ENCODE measurements at regions not wholly inside any gene's neighbourhood (a gene's known extent, or its start where the extent isn't known, plus 50 kb on each side); places are given as distances from the start of the nearest gene placed in this dataset.

GRCh38 chr12:84336231-84336630 is 576.4 kb downstream of the SLC6A15 start:
- H3K36me3 ChIP-seq (ENCODE audit: insufficient read depth, low read length): no peaks in the 10 kb centered on the region
- Mint-ChIP-seq H3K27ac (no peak overlapping the region), H3K4me3 (no peak overlapping the region), H3K27me3 (no peaks in the 10 kb centered on the region), H3K9me3 (peaks cover 2 to 25% (median 11%) of the 10 kb centered on the region in 5 donors), H3K36me3 (no peaks in the 10 kb centered on the region), H3K4me1 (no peaks in the 10 kb centered on the region)
- POLR2A ChIA-PET: no interaction called here
- no peak overlapping the region for H3K4me3 ChIP-seq (ENCODE audit: low read length)
- CTCF ChIA-PET: no interaction called here
- no peak for DNase-seq
- no peaks in the 10 kb centered on the region for H3K4me1 ChIP-seq (ENCODE audit: insufficient read depth, low read length)
- H3K9me3 ChIP-seq (ENCODE audit: low read length): no peaks in the 10 kb centered on the region
- no peak overlapping the region for H3K27ac ChIP-seq (ENCODE audit: low read depth, low read length)
- H3K27me3 ChIP-seq (ENCODE audit: insufficient read depth, low read length, poor library complexity, severe bottlenecking): no peaks in the 10 kb centered on the region

- H3K36me3 Mint-ChIP-seq: no peaks in the 10 kb centered on the region
- no peak overlapping the region for H3K4me3 ChIP-seq (ENCODE audit: low read length)
- H3K9me3 Mint-ChIP-seq: peaks cover 0 to 30% (median 5%) of the 10 kb centered on the region in 5 donors
- no peaks in the 10 kb centered on the region for H3K4me1 ChIP-seq (ENCODE audit: insufficient read depth, low read length)
- no peak for DNase-seq
- no peaks in the 10 kb centered on the region for H3K27me3 ChIP-seq (ENCODE audit: insufficient read depth, low read length, poor library complexity, severe bottlenecking)
- H3K27ac Mint-ChIP-seq: no peak overlapping the region
- ChIA-PET POLR2A (no interaction called here), CTCF (no interaction called here)
- no peaks in the 10 kb centered on the region for H3K9me3 ChIP-seq (ENCODE audit: low read length)
- no peaks in the 10 kb centered on the region for H3K4me1 Mint-ChIP-seq
- no peak overlapping the region for H3K4me3 Mint-ChIP-seq
- no peaks in the 10 kb centered on the region for H3K36me3 ChIP-seq (ENCODE audit: insufficient read depth, low read length)
- H3K27me3 Mint-ChIP-seq: no peaks in the 10 kb centered on the region
- no peak overlapping the region for H3K27ac ChIP-seq (ENCODE audit: low read depth, low read length)
These were observed 582.7 kb downstream of the SLC6A15 start for GRCh38 chr12:84329938-84330337.

- Histone ChIP-seq H3K27ac (ENCODE audit: low read depth, low read length) (no peak overlapping the region), H3K4me3 (ENCODE audit: low read length) (no peak overlapping the region), H3K36me3 (ENCODE audit: insufficient read depth, low read length) (no peaks in the 10 kb centered on the region), H3K4me1 (ENCODE audit: insufficient read depth, low read length) (no peaks in the 10 kb centered on the region), H3K27me3 (ENCODE audit: insufficient read depth, low read length, poor library complexity, severe bottlenecking) (no peaks in the 10 kb centered on the region), H3K9me3 (ENCODE audit: low read length) (no peaks in the 10 kb centered on the region)
- no peak for DNase-seq
- ChIA-PET POLR2A (no interaction called here), CTCF (no interaction called here)
- Mint-ChIP-seq H3K27ac (no peak overlapping the region), H3K4me1 (no peaks in the 10 kb centered on the region), H3K4me3 (no peak overlapping the region), H3K36me3 (no peaks in the 10 kb centered on the region), H3K27me3 (no peaks in the 10 kb centered on the region), H3K9me3 (peaks cover 2 to 10% (median 6%) of the 10 kb centered on the region in 5 donors)
These were observed 596.7 kb downstream of the SLC6A15 start for GRCh38 chr12:84315926-84316325.

- H3K4me3 Mint-ChIP-seq: no peak overlapping the region
- no peak overlapping the region for H3K4me3 ChIP-seq (ENCODE audit: low read length)
- H3K27me3 Mint-ChIP-seq: no peaks in the 10 kb centered on the region
- no peak overlapping the region for H3K27ac ChIP-seq (ENCODE audit: low read depth, low read length)
- POLR2A ChIA-PET: no interaction called here
- CTCF ChIA-PET: interaction anchor here (0.7 to 1.2 kb wide), 2 partner anchors 20 to 1813 kb away, joined by 3 to 4 read pairs; no protein-coding TSS in a partner anchor
- H3K27me3 ChIP-seq (ENCODE audit: insufficient read depth, low read length, poor library complexity, severe bottlenecking): no peaks in the 10 kb centered on the region
- no peak overlapping the region for H3K27ac Mint-ChIP-seq
- DNase-seq: no peak
- no peaks in the 10 kb centered on the region for H3K4me1 ChIP-seq (ENCODE audit: insufficient read depth, low read length)
- peaks cover 2 to 10% (median 6%) of the 10 kb centered on the region in 5 donors for H3K9me3 Mint-ChIP-seq
- H3K36me3 Mint-ChIP-seq: no peaks in the 10 kb centered on the region
- no peaks in the 10 kb centered on the region for H3K9me3 ChIP-seq (ENCODE audit: low read length)
- H3K36me3 ChIP-seq (ENCODE audit: insufficient read depth, low read length): no peaks in the 10 kb centered on the region
- no peaks in the 10 kb centered on the region for H3K4me1 Mint-ChIP-seq
These were observed 599.3 kb downstream of the SLC6A15 start for GRCh38 chr12:84313323-84313675.

GRCh38 chr12:84308211-84308610 is 604.4 kb downstream of the SLC6A15 start:
- POLR2A ChIA-PET: no interaction called here
- H3K4me3 ChIP-seq (ENCODE audit: low read length): no peak overlapping the region
- CTCF ChIA-PET: no interaction called here

DNA sequence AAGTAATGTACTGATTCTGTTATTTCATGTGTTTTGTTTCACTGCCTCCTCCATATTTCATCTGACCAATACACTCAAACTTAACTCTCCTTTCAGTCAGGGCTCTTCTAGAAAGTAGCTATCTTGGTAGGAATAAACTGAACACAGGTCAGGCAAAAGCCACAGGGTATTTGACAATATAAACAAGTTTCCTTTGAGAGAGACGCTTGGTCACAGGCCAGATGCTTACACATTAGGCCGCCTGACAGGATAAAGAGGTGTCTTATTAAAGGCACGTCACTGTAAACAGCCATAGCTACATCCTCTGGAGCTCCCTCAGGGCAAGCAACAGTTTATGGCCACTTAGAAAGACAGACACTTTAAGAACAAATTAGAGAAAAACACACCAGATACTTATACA is 607.5 kb downstream of the SLC6A15 start:
- H3K27ac Mint-ChIP-seq: no peak overlapping the region
- DNase-seq: no peak
- H3K4me1 Mint-ChIP-seq: no peaks in the 10 kb centered on the region
- H3K36me3 ChIP-seq (ENCODE audit: insufficient read depth, low read length): no peaks in the 10 kb centered on the region
- H3K4me3 Mint-ChIP-seq: no peak overlapping the region
- H3K4me3 ChIP-seq (ENCODE audit: low read length): no peak overlapping the region
- peaks cover 2 to 11% (median 5%) of the 10 kb centered on the region in 5 donors for H3K9me3 Mint-ChIP-seq
- ChIA-PET POLR2A (no interaction called here), CTCF (no interaction called here)
- no peaks in the 10 kb centered on the region for H3K9me3 ChIP-seq (ENCODE audit: low read length)
- no peaks in the 10 kb centered on the region for H3K27me3 Mint-ChIP-seq
- H3K4me1 ChIP-seq (ENCODE audit: insufficient read depth, low read length): no peaks in the 10 kb centered on the region
- H3K36me3 Mint-ChIP-seq: no peaks in the 10 kb centered on the region
- no peak overlapping the region for H3K27ac ChIP-seq (ENCODE audit: low read depth, low read length)
- no peaks in the 10 kb centered on the region for H3K27me3 ChIP-seq (ENCODE audit: insufficient read depth, low read length, poor library complexity, severe bottlenecking)

More at GRCh38 chr12:84308211-84308610, 604.4 kb downstream of the SLC6A15 start:
- Histone ChIP-seq H3K4me1 (ENCODE audit: insufficient read depth, low read length) (no peaks in the 10 kb centered on the region), H3K27ac (ENCODE audit: low read depth, low read length) (no peak overlapping the region), H3K27me3 (ENCODE audit: insufficient read depth, low read length, poor library complexity, severe bottlenecking) (no peaks in the 10 kb centered on the region), H3K9me3 (ENCODE audit: low read length) (no peaks in the 10 kb centered on the region), H3K36me3 (ENCODE audit: insufficient read depth, low read length) (no peaks in the 10 kb centered on the region)
- DNase-seq: no peak
- no peaks in the 10 kb centered on the region for H3K36me3 Mint-ChIP-seq
- peaks cover 4 to 15% (median 7%) of the 10 kb centered on the region in 5 donors for H3K9me3 Mint-ChIP-seq
- no peaks in the 10 kb centered on the region for H3K27me3 Mint-ChIP-seq
- H3K27ac Mint-ChIP-seq: no peak overlapping the region
- H3K4me1 Mint-ChIP-seq: no peaks in the 10 kb centered on the region
- no peak overlapping the region for H3K4me3 Mint-ChIP-seq

- ChIA-PET POLR2A (no interaction called here), CTCF (no interaction called here)
- no peak overlapping the region for H3K27ac Mint-ChIP-seq
- no peaks in the 10 kb centered on the region for H3K27me3 Mint-ChIP-seq
- H3K27me3 ChIP-seq (ENCODE audit: insufficient read depth, low read length, poor library complexity, severe bottlenecking): no peaks in the 10 kb centered on the region
- H3K9me3 Mint-ChIP-seq: peaks cover 0 to 12% (median 8%) of the 10 kb centered on the region in 5 donors
- no peaks in the 10 kb centered on the region for H3K9me3 ChIP-seq (ENCODE audit: low read length)
- no peaks in the 10 kb centered on the region for H3K4me1 ChIP-seq (ENCODE audit: insufficient read depth, low read length)
- no peaks in the 10 kb centered on the region for H3K36me3 Mint-ChIP-seq
- no peaks in the 10 kb centered on the region for H3K4me1 Mint-ChIP-seq
- H3K4me3 Mint-ChIP-seq: no peak overlapping the region
- H3K36me3 ChIP-seq (ENCODE audit: insufficient read depth, low read length): no peaks in the 10 kb centered on the region
- H3K4me3 ChIP-seq (ENCODE audit: low read length): no peak overlapping the region
- H3K27ac ChIP-seq (ENCODE audit: low read depth, low read length): no peak overlapping the region
- no peak for DNase-seq
These were observed 618.4 kb downstream of the SLC6A15 start for GRCh38 chr12:84294246-84294645.

- no peaks in the 10 kb centered on the region for H3K36me3 ChIP-seq (ENCODE audit: insufficient read depth, low read length)
- ChIA-PET POLR2A (no interaction called here), CTCF (no interaction called here)
- no peaks in the 10 kb centered on the region for H3K4me1 ChIP-seq (ENCODE audit: insufficient read depth, low read length)
- H3K4me3 ChIP-seq (ENCODE audit: low read length): no peak overlapping the region
- H3K27me3 Mint-ChIP-seq: no peaks in the 10 kb centered on the region
- H3K9me3 ChIP-seq (ENCODE audit: low read length): no peaks in the 10 kb centered on the region
- no peak for DNase-seq
- no peaks in the 10 kb centered on the region for H3K36me3 Mint-ChIP-seq
- H3K27ac ChIP-seq (ENCODE audit: low read depth, low read length): no peak overlapping the region
- no peaks in the 10 kb centered on the region for H3K4me1 Mint-ChIP-seq
- no peak overlapping the region for H3K4me3 Mint-ChIP-seq
- no peak overlapping the region for H3K27ac Mint-ChIP-seq
- peaks cover 0 to 4% (median 0%) of the 10 kb centered on the region in 5 donors for H3K9me3 Mint-ChIP-seq
- H3K27me3 ChIP-seq (ENCODE audit: insufficient read depth, low read length, poor library complexity, severe bottlenecking): no peaks in the 10 kb centered on the region
These were observed 622.4 kb downstream of the SLC6A15 start for GRCh38 chr12:84290168-84290567.

DNA sequence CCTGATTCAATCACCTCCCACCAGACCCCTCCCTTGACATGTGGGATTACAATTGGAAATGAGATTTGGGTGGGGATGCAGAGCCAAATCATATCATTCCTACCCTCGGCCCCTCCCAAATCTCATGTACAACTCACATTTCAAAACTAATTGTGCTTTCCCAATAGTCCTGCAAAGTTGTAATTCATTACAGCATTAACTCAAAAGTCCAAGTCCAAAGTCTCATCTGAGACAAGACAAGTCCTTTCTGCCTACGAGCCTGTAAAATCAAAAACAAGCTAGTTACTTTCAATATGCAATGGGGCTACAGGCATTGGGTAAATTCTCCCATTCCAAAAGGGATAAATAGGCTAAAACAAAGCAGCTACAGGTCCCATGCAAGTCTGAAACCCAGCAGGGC is 634.6 kb downstream of the SLC6A15 start:
- H3K27me3 Mint-ChIP-seq: no peaks in the 10 kb centered on the region
- no peaks in the 10 kb centered on the region for H3K36me3 ChIP-seq (ENCODE audit: insufficient read depth, low read length)
- ChIA-PET CTCF (no interaction called here), POLR2A (no interaction called here)
- no peak overlapping the region for H3K4me3 ChIP-seq (ENCODE audit: low read length)
- no peaks in the 10 kb centered on the region for H3K36me3 Mint-ChIP-seq
- H3K4me3 Mint-ChIP-seq: no peak overlapping the region
- DNase-seq: no peak
- H3K4me1 Mint-ChIP-seq: no peaks in the 10 kb centered on the region
- H3K9me3 ChIP-seq (ENCODE audit: low read length): no peaks in the 10 kb centered on the region
- H3K4me1 ChIP-seq (ENCODE audit: insufficient read depth, low read length): no peaks in the 10 kb centered on the region
- no peaks in the 10 kb centered on the region for H3K27me3 ChIP-seq (ENCODE audit: insufficient read depth, low read length, poor library complexity, severe bottlenecking)
- no peak overlapping the region for H3K27ac ChIP-seq (ENCODE audit: low read depth, low read length)
- no peak overlapping the region for H3K27ac Mint-ChIP-seq
- peaks cover 3 to 15% (median 6%) of the 10 kb centered on the region in 5 donors for H3K9me3 Mint-ChIP-seq
